ENCODE measurements at regions not wholly inside any gene's neighbourhood (a gene's known extent, or its start where the extent isn't known, plus 50 kb on each side); places are given as distances from the start of the nearest gene placed in this dataset.
A peak's percentile ranks its signal among the peaks of the same experiment; 100 is the strongest.
"Not testable (repeated sequence)": the region's sequence is repeated elsewhere in the genome, so short reads cannot be mapped to it uniquely, and the experiment has no call there.

GRCh38 chr12:95358111-95359083 lies 115.6 kb upstream of the METAP2 start:
- no peak for DNase-seq

GRCh38 chr12:95365912-95366311 lies 108.0 kb upstream of the METAP2 start:
- DNase-seq, result no peak

DNA sequence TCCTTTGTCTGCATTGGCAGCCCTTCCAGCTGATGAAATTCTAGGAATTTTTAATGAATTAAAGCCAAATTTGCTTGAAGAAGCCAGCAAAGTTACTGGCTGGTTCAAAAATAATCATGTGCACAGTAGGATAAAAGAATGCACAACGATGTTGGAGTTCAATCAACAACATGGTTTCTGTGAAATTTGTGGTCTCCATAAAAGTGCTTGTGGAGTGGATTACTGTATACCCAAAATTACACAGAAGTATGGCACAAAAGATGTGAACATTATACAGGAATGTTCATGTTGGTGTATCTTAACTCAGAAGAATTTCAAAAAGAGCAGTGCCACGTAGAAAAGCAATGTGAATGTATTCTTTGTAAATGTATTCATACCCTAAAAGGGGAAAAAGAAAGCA lies 105.0 kb upstream of the METAP2 start:
- no peak for DNase-seq

GRCh38 chr12:95371571-95371970 lies 102.4 kb upstream of the METAP2 start:
- DNase-seq, result no peak

GRCh38 chr12:95379481-95379880 lies 94.5 kb upstream of the METAP2 start:
- not testable (repeated sequence) for DNase-seq

DNA sequence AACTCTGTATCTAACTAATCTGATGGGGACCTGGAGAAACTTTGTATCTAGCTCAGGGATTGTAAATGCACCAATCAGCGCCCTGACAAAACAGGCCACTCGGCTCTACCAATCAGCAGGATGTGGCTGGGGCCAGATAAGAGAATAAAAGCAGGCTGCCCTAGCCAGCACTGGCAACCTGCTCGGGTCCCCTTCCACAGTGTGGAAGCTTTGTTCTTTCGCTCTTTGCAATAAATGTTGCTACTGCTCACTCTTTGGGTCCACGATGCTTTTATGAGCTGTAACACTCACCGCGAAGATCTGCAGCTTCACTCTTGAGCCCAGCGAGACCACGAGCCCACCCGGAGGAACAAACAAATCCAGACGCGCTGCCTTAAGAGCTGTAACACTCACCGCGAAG lies 93.6 kb upstream of the METAP2 start:
- not testable (repeated sequence) for DNase-seq

DNA sequence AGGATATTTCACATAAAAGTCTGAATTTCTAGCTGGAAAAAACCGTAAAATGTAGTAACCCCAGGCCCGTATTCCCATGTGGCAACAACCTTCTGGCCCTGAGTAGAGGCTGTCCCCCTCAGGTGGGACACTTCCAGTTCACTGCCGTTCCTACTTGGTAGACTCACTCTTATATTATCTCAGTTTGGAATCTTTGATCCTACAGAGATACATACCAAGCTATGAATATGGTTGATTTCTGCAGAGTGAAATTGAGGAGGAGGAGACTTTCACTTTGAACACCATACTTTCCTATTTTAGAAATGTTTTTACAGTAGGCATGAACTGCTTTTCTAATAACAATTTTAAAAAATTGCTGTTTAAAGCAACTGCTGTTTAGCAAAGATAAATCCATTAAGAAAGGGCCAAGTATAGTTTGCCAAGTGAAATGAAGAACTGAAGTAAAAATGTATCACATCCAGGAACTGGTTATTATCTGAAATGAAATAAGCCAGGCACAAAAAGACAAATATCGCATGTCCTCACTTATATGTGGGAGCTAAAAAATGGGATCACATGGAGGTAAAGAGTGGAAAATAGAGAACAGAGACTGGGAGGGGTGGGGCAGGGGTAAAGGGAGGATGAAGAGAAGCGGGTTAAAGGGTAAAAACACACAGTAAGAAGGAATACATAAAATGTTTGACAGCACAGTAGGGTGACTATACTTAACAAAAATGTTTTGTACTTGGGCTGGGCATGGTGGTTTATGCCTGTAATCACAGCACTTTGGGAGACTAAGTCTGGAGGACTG lies 92.8 kb upstream of the METAP2 start:
- no peak for DNase-seq

- peak; percentile 19 for DNase-seq
Measured at GRCh38 chr12:95383920-95384319, 90.0 kb upstream of the METAP2 start.

GRCh38 chr12:95384785-95385184 lies 89.2 kb upstream of the METAP2 start:
- no peak for DNase-seq

DNA sequence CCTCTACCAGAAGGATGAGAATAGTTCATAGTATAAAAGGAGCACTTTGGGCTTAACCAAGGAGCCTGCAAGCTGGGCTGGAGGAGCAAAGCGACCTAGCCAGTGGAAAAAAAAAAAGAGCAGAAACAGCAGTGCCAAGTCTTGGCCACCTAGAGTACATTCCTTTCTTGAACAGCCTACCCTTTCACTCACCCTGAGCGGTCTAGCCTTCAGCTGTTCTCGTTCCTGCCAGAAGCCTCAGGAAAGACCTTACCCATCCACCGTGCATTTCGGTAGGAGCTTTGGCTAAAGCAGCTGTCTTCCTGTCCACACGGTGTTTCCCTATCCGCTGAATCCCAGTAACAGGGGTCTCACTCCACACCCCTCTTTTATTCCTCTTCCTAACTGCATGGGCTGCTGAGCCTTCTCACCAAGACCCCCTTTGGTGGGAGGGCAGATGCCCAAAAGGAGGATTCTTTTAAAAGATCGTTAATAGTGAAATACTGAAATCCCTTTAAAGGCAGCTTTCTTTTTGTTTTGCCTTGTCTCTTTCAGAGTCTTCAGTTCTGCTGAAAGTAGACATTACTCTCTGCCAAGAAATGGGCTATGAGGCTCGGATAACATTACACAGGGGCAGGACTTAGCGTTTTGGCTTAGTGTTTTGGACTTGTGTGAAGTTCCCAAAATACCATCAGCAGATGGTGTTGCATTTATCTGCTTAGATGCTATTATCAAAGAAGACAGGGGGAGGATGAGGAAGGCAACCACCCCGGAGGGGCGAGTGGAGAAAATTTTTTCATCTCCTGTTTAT lies 88.5 kb upstream of the METAP2 start:
- DNase-seq, result peak; percentile 50

DNA sequence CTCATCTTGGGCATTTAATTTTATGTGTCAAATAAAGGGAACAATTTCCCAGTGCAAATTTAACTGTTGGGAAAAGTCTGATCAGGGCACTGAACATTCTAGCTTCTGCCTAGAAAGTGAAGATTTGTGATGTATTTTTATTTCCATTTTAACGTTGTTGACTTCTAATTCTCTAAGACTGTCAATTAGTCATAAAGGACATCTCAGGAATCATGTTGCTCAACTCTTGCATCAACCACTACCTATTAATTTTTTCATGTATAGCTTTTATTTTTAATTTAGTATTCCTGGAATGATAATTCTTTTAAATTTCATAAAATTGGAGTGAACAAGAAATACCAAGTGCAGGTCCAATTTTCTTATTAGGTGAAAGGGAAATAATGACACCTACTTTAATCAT lies 87.9 kb upstream of the METAP2 start:
- DNase-seq, result no peak

GRCh38 chr12:95388260-95388659 lies 85.7 kb upstream of the METAP2 start:
- not testable (repeated sequence) for DNase-seq

DNA sequence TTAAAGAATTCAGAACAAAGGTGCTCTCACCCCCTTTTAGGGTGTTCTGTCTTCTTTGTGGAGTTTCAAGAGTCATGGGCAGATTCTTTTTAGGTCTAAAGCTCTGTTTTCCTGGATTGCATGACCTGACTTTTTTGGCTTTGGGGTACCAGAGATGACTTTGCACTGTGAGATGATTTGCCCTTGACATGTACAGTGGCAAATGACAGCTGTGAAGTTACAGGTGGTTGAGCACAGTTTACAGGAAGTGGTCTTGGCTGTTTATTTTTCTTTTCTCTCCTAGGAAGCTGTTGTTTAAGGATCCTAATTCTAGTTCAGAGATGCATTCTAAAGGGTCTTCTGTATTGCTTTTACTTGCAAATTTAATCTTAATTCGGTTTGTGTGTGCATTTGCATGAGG lies 83.8 kb upstream of the METAP2 start:
- DNase-seq, result no peak

DNA sequence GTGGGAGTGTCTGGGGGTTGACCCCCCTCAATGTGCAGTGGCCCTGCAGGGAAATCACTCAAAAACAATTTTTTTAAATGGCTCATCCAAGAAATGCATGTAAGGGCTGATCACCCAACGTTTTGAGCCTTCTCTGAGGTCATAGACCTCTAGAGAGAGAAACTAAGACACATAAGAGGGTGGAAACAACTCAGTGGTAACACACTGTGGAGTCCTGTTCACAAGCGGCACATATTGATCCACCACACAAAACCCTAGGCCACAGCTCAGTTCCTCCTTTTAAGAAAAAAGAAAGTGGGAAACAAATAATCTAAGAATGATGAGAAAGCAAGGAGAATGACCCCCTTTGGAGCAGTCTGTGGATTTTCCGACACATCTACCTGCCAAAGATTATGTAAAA lies 83.0 kb upstream of the METAP2 start:
- DNase-seq, result no peak

GRCh38 chr12:95393191-95393790 lies 80.7 kb upstream of the METAP2 start:
- DNase-seq, result no peak

DNA sequence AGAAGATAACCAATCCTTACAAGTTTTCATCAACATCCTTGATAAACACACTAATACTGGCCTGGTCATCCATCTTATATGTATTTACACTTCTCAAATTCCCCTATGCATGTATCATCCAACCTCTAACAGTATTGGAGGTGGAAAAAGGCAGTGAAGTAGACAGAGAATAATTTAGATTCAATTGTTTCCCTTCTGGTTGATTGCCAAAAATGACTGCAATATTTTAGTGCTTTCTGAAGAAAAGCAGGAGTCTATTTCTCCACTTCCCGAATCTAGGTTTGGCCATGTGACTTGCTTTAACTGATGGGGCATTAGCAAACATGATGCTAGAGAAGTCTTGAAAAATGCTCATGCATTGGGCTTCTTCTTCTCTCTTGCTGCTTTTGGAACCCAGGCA lies 78.3 kb upstream of the METAP2 start:
- no peak for DNase-seq

DNA sequence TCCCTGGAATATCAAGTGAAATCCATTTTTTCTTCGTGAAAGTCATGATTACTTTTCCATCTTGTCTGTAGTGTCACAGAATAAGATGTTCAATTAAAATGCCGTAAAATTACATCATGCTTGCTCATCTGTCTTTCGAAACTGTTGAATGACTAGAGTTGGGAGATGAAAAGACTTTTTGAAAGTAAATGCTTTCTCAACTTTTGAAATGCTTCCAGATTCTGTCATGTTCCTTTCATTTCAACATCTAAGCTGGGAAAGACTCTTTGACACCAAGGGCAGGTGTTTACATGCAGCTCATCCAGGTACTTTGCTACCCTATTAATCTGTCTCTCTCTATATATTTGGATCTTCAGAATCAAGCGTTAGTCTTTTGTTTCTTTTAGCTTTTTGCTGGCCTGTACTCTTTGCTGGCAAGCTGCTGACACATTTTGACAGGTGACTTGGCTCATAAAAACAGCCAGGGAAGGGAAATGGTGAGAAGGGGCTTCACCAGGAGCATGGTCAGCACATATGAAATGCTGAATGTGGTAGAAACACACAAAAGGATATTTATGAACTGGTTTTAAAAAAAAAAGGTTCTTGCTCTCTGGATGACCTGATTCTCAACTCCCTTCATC lies 77.0 kb upstream of the METAP2 start:
- peak; percentile 3 for DNase-seq

DNA sequence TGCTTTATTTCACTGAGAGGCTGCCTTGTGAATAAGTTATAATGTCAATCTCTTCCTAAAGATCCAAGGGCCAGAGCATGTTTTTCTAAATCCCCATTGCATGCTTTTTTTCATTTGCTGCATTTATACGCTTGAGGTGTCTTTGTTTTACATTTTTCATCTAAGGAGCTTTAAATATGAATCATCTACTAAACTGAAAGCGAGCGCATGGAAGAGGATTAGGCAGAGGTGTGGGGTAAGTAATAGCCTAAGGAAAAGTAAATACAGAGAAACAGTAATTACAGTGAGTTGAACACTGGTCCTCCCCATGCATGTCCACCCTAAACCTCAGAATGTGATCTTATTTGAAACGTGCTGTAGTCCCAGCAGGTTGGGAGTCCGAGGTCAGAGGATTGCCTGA lies 76.4 kb upstream of the METAP2 start:
- DNase-seq, result no peak

- DNase-seq, result no peak
Measured at GRCh38 chr12:95402096-95402495, 71.9 kb upstream of the METAP2 start.

DNA sequence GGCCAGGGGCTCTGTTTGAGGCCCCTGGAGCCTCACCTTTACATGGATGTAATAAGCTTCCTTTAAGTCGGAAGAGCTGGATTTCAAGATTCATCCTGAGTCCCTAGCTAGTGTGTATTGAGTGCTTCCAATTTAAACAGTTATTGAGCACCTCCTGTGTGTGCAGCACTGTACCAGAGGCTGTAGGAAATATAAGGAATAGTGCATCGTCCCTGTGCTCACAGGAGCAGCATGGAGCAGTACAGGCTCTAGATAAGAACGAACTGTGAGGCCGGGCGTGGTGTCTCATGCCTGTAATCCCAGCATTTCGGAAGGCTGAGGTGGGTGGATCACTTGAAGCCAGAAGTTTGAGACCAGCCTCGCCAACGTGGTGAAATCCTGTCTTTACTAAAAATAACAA lies 65.8 kb upstream of the METAP2 start:
- no peak for DNase-seq

DNA sequence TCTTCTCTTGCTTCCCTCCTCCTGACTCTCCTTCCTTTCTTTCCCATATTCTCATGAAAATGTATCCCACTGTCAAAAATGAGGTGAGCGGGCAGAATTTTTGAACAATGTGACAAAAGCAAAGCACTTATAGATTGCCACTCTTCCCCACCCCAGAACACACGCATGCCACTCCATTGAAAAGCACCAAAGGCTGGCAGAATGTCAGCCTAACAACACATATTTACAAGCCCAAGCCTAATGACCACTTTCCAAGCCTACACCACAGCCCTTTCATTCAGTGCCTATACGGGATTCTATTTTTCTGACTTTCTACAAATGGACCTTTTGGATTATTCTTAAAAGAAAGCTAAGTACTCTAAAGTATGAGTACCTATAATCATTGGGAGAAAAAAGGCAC lies 62.9 kb upstream of the METAP2 start:
- DNase-seq, result no peak

GRCh38 chr12:95411466-95411865 lies 62.5 kb upstream of the METAP2 start:
- no peak for DNase-seq

Data from skin of body (tissue), 1 donor.